ENCODE measurements at regions not wholly inside any gene's neighbourhood (a gene's known extent, or its start where the extent isn't known, plus 50 kb on each side); places are given as distances from the start of the nearest gene placed in this dataset.

- H3F3A ChIP-seq (ENCODE audit: insufficient read depth, low read depth) = no peaks in the 10 kb centered on the region
- ChIA-PET POLR2A (ENCODE audit: unreplicated experiment) (no interaction called here), CTCF (no interaction called here)
- intact Hi-C loops (cut with micrococcal nuclease; ENCODE audit: unreplicated experiment) = no loop called here
- no peak for TF ChIP-seq CTCF (conservative IDR thresholded peaks at IDR 0.05)
- no peak for TF ChIP-seq EZH2 (IDR thresholded peaks at IDR 0.05; ENCODE audit: low read depth)
- BruUV-seq (replicated peaks) = no TSS peak
- H3K27me3 ChIP-seq (ENCODE audit: insufficient read depth, low read depth) = no peaks in the 10 kb centered on the region
- no peaks in the 10 kb centered on the region for H3K36me3 ChIP-seq (ENCODE audit: low read depth)
- DNase-seq = no peak
- H3K9me3 ChIP-seq (ENCODE audit: insufficient read depth, low read depth) = peaks cover 3% of the 10 kb centered on the region; the same call in 1 of the 2 replicates
- no peaks in the 10 kb centered on the region for H3K9me2 ChIP-seq (ENCODE audit: insufficient read depth)
- no peaks in the 10 kb centered on the region for H3K79me2 ChIP-seq (ENCODE audit: low read depth)
- no peaks in the 10 kb centered on the region for H3K4me1 ChIP-seq (replicated peaks; ENCODE audit: insufficient read depth)
- H2AFZ ChIP-seq = no peak overlapping the region
- H3K27ac ChIP-seq = no peak overlapping the region
- H3K4me2 ChIP-seq = no peak overlapping the region
- no peak overlapping the region for H3K4me3 ChIP-seq
- no peaks in the 10 kb centered on the region for H4K20me1 ChIP-seq (ENCODE audit: insufficient read depth)
These were observed 172.7 kb upstream of the CNOT2 start for GRCh38 chr12:70070494-70071007.

DNA sequence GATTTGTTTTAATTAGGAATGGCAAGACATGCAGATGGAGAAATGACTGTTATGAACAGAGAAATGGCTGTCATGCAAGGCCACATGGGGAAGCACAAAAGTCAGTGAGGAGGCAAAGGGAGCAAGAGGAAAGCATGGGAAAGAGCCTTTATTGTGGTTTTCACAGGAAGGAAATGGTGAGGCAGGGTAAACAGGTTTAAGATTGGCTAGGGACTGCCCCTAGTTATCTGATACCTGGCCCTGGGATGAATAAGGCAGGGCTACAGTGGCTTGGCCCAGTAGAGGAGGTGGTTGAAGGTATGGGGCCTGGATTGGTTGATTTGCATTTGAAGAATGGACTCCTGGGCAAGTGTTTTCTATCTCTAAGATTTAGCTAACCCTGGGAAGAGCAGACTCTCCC is 168.7 kb upstream of the CNOT2 start:
- peaks cover 3% of the 10 kb centered on the region; the same call in 1 of the 2 replicates for H3K9me3 ChIP-seq (ENCODE audit: insufficient read depth, low read depth)
- H3K4me1 ChIP-seq (replicated peaks; ENCODE audit: insufficient read depth) = no peaks in the 10 kb centered on the region
- H2AFZ ChIP-seq = no peak overlapping the region
- no peak overlapping the region for H3K4me2 ChIP-seq
- H4K20me1 ChIP-seq (ENCODE audit: insufficient read depth) = no peaks in the 10 kb centered on the region
- H3K36me3 ChIP-seq (ENCODE audit: low read depth) = no peaks in the 10 kb centered on the region
- TF ChIP-seq CTCF (conservative IDR thresholded peaks at IDR 0.05) (no peak), EZH2 (IDR thresholded peaks at IDR 0.05; ENCODE audit: low read depth) (no peak)
- H3K9me2 ChIP-seq (ENCODE audit: insufficient read depth) = no peaks in the 10 kb centered on the region
- ChIA-PET POLR2A (ENCODE audit: unreplicated experiment) (no interaction called here), CTCF (no interaction called here)
- no TSS peak for BruUV-seq (replicated peaks)
- no peak for DNase-seq
- H3F3A ChIP-seq (ENCODE audit: insufficient read depth, low read depth) = no peaks in the 10 kb centered on the region
- intact Hi-C loops (cut with micrococcal nuclease; ENCODE audit: unreplicated experiment) = no loop called here
- no peak overlapping the region for H3K4me3 ChIP-seq
- H3K27me3 ChIP-seq (ENCODE audit: insufficient read depth, low read depth) = no peaks in the 10 kb centered on the region
- H3K27ac ChIP-seq = no peak overlapping the region
- no peaks in the 10 kb centered on the region for H3K79me2 ChIP-seq (ENCODE audit: low read depth)

DNA sequence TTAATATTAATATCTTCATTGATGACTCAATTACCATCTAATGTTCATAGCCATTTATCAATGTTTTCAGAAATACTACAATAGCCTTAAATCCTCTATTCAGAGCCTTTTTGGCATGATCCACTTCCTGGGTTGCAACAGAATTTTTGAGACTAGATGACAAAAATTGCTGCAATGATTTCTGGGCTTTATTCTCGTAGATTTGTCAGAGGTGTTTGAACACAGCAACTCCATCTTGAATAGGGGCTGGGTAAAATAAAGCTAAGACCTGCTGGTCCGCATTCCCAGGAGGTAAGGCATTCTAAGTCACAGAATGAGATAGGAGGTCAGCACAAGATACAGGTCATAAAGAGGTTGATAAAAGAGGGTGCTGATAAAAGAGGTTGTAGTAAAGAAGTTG is 165.8 kb upstream of the CNOT2 start:
- no peaks in the 10 kb centered on the region for H3K79me2 ChIP-seq (ENCODE audit: low read depth)
- H3K9me2 ChIP-seq (ENCODE audit: insufficient read depth) = no peaks in the 10 kb centered on the region
- intact Hi-C loops (cut with micrococcal nuclease; ENCODE audit: unreplicated experiment) = no loop called here
- H3K27ac ChIP-seq = no peak overlapping the region
- H4K20me1 ChIP-seq (ENCODE audit: insufficient read depth) = no peaks in the 10 kb centered on the region
- CTCF ChIA-PET = interaction anchor here (0.6 kb wide), 1 partner anchor 136 kb away, joined by 3 read pairs; no protein-coding TSS in a partner anchor
- peaks cover 3% of the 10 kb centered on the region; the same call in 1 of the 2 replicates for H3K9me3 ChIP-seq (ENCODE audit: insufficient read depth, low read depth)
- no peak for DNase-seq
- no peaks in the 10 kb centered on the region for H3K4me1 ChIP-seq (replicated peaks; ENCODE audit: insufficient read depth)
- no peaks in the 10 kb centered on the region for H3K36me3 ChIP-seq (ENCODE audit: low read depth)
- H3K4me3 ChIP-seq = no peak overlapping the region
- BruUV-seq (replicated peaks) = no TSS peak
- POLR2A ChIA-PET (ENCODE audit: unreplicated experiment) = no interaction called here
- H3K27me3 ChIP-seq (ENCODE audit: insufficient read depth, low read depth) = no peaks in the 10 kb centered on the region
- H3F3A ChIP-seq (ENCODE audit: insufficient read depth, low read depth) = no peaks in the 10 kb centered on the region
- no peak overlapping the region for H3K4me2 ChIP-seq
- no peak overlapping the region for H2AFZ ChIP-seq
- TF ChIP-seq CTCF (conservative IDR thresholded peaks at IDR 0.05) (no peak), EZH2 (IDR thresholded peaks at IDR 0.05; ENCODE audit: low read depth) (no peak)

All from PC-9 (cell line).